Motor neuron (in vitro differentiated cells): ENCODE measurements at regions not wholly inside any gene's neighbourhood (a gene's known extent, or its start where the extent isn't known, plus 50 kb on each side); places are given as distances from the start of the nearest gene placed in this dataset.
A peak's percentile ranks its signal among the peaks of the same experiment; 100 is the strongest.

ENCODE experiments used
- ATAC-seq, 8 experiments: fragments of 200-7000 bp; cut with Tn5 transposase; replicated peaks in 6 of 8; 2 replicates each; pipeline ENCODE4 v1.8.0; 2021; ENCODE audit warnings: mild to moderate bottlenecking in 8 of 8, moderate library complexity in 8 of 8
- H3K27ac ChIP-seq, 2 donors: fragments of 250-450 bp; sonication (Bioruptor Pico); 2 replicates each; pipeline ENCODE4 v1.9.0; 2021; ENCODE audit warnings: antibody characterized with exemption in 2 of 2, mild to moderate bottlenecking in 2 of 2, moderate library complexity in 1 of 2
- H3K4me1 ChIP-seq, 2 donors: fragments of 250-450 bp; sonication (Bioruptor Pico); replicated peaks in 1 of 2; 2 replicates each; pipeline ENCODE4 v1.6.1; 2021; ENCODE audit warnings: antibody characterized with exemption in 2 of 2, mild to moderate bottlenecking in 2 of 2, moderate library complexity in 1 of 2
- H3K4me3 ChIP-seq, 5 donors: fragments of 250-450 bp; sonication (Bioruptor Pico); 2 replicates each; pipeline ENCODE4 v1.9.0; 2021; ENCODE audit warnings: antibody characterized with exemption in 5 of 5, mild to moderate bottlenecking in 5 of 5, moderate library complexity in 4 of 5
- WGBS, 10 experiments: fragments of 450-650 bp; shearing (Covaris generic); methylation state at CpG; one replicate each; pipeline ENCODE4 v1.0.0; 2022; 5-methylcytosine and 5-hydroxymethylcytosine counted together
- in situ Hi-C, 9 experiments: fragments of 400-800 bp; cut with MboI; loops; one replicate each; pipeline ENCODE4 v1.15.0; 2021; ENCODE audit warnings: low sequenced_read_pairs in 9 of 9, low pct_unique_long_range_greater_than_20kb in 2 of 9; ENCODE audit not compliant: unreplicated experiment in 9 of 9

DNA sequence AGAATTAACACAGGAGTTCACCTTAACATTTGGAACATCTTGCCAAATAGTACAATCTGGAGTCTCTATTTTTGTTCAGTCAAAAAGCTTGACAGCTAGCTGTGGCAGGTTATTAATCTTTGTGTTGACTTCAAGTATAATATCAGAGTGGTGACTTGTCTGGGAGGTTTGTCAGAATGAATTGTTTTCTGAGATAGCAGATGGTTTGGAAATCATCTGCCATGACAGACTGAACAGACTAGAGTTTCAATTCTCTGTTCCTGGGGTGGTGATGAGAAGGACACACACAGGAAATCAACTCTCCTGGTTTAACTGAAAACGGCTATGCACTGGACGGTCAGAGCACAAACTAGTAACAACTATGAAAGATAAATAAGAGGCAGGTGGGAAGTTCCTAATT is 203.3 kb upstream of the EMCN start:
- no peak for ATAC-seq
- 80 to 100% (median 92%) methylated on average over 1 to 2 of the region's 2 CpGs; no CpG with 5 or more reads in 4 of the 10 experiments for WGBS, 10 experiments
- H3K4me3 ChIP-seq, result no peak overlapping the region
- in situ Hi-C loops, result no loop called here
- no peaks in the 10 kb centered on the region for H3K4me1 ChIP-seq
- H3K27ac ChIP-seq, result no peak overlapping the region

DNA sequence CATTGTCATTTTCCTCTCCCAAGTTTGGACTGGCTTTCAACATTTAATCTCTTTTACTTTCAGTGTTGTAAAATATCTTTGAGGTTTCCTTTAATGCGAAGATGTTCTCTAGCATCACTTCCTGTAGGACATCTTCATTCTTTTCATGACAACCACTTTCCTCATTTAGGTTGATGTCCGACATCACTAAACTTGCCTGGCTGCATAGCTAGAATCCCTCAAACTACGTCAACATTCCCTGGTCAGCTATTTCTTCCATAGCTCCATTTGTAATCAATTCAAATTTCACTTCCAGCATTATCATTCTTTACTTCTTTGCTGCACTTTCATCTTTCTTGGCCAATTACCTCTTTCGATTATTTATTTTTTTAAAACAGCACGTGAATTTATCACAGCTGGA is 198.6 kb upstream of the EMCN start:
- in situ Hi-C loops, result no loop called here
- Histone ChIP-seq H3K27ac (no peak overlapping the region), H3K4me1 (no peaks in the 10 kb centered on the region), H3K4me3 (no peak overlapping the region)
- no peak for ATAC-seq
- WGBS, 10 experiments, result 72 to 100% (median 97%) methylated on average over 3 to 5 of the region's 5 CpGs

- 0 to 88% (median 56%) methylated on average over 1 to 4 of the region's 4 CpGs; no CpG with 5 or more reads in 1 of the 10 experiments for WGBS, 10 experiments
Observed at GRCh38 chr4:100708776-100709175, 191.0 kb upstream of the EMCN start.

GRCh38 chr4:100707786-100708185 is 190.0 kb upstream of the EMCN start:
- no peak for ATAC-seq
- in situ Hi-C loops, result no loop called here
- WGBS, 10 experiments, result 86 to 100% (median 95%) methylated on average over 1 of the region's 1 CpG; no CpG with 5 or more reads in 2 of the 10 experiments
- H3K4me3 ChIP-seq, result no peak overlapping the region
- no peak overlapping the region for H3K27ac ChIP-seq
- H3K4me1 ChIP-seq, result no peaks in the 10 kb centered on the region

More at GRCh38 chr4:100708776-100709175, 191.0 kb upstream of the EMCN start:
- in situ Hi-C loops, result no loop called here
- H3K4me1 ChIP-seq, result no peaks in the 10 kb centered on the region
- no peak overlapping the region for H3K27ac ChIP-seq
- no peak overlapping the region for H3K4me3 ChIP-seq
- ATAC-seq, result peak in 4 of 8 experiments; percentile 20 to 100 (median 98)

- Histone ChIP-seq H3K4me1 (no peaks in the 10 kb centered on the region), H3K4me3 (no peak overlapping the region), H3K27ac (no peak overlapping the region)
- 33 to 92% (median 79%) methylated on average over 2 to 4 of the region's 4 CpGs for WGBS, 10 experiments
- in situ Hi-C loops, result no loop called here
- ATAC-seq, result no peak
Observed at GRCh38 chr4:100696531-100696930, 178.7 kb upstream of the EMCN start.

DNA sequence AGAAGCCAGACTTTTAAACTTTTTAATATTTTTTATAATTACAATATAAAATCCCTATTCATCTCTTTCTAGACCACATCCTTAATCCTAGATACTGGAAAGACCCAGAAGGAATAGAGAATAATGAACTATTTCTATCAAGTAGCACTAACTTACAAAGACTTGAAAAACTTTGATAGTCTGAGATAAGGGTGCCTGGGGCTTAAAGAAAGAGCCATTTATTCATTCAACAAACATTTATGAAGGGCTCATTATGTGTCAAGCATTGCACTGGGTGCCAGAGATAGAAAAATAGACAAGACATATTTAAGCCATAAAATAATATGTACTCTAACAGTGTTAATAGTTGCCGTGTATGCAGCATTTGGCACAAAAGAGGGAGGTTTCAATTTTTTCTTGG is 178.0 kb upstream of the EMCN start:
- ATAC-seq, result no peak
- Histone ChIP-seq H3K27ac (no peak overlapping the region), H3K4me3 (no peak overlapping the region), H3K4me1 (no peaks in the 10 kb centered on the region)
- in situ Hi-C loops, result no loop called here
- 0 to 100% (median 89%) methylated on average over 1 of the region's 1 CpG; no CpG with 5 or more reads in 3 of the 10 experiments for WGBS, 10 experiments

GRCh38 chr4:100695039-100695654 is 177.3 kb upstream of the EMCN start:
- WGBS, 10 experiments, result 50 to 80% (median 70%) methylated on average over 2 to 3 of the region's 3 CpGs; no CpG with 5 or more reads in 1 of the 10 experiments
- ATAC-seq, result no peak
- H3K27ac ChIP-seq, result no peak overlapping the region
- no peaks in the 10 kb centered on the region for H3K4me1 ChIP-seq
- in situ Hi-C loops, result no loop called here
- no peak overlapping the region for H3K4me3 ChIP-seq

DNA sequence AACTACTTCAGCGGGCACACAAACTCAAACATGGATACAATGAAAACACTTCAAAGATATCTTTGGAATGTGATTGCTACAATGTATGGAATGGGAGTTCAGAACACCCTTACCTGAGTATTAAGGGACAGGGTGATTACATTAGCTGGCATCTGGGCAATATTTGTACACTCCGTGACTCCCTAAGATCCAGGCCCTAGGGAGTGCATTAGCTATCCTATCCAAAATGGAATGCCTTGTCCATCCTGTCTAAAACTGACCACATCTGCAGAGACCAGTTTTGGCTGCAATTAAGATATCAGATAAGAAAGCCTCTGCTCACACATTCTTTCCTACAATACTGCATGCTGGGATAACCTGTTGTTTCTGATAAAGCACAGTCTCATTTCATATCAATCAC is 176.6 kb upstream of the EMCN start:
- in situ Hi-C loops, result no loop called here
- no peak overlapping the region for H3K4me3 ChIP-seq
- H3K4me1 ChIP-seq, result no peaks in the 10 kb centered on the region
- WGBS, 10 experiments, result 83 to 100% (median 95%) methylated on average over 1 to 2 of the region's 2 CpGs; no CpG with 5 or more reads in 2 of the 10 experiments
- ATAC-seq, result no peak
- H3K27ac ChIP-seq, result no peak overlapping the region

DNA sequence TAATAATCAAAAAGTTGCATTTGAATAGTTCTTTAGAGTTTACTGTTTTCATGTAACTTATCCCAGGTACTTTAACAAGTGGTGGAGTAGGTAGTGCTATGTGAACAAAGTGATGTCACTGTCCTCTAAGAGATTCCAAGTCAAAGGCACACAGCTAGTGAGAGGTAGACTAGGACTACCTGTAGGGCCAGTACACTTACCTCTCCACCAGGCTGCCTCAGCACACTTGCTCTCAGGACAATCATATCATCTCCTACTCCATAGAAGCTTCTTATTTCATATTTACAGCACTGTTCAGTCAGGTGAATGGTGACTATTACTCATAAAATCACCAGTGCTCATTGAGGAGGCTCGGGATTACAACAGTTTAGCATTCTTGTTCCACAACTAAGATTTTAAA is 173.0 kb upstream of the EMCN start:
- 80 to 100% (median 100%) methylated on average over 1 of the region's 1 CpG; no CpG with 5 or more reads in 7 of the 10 experiments for WGBS, 10 experiments
- in situ Hi-C loops, result no loop called here
- Histone ChIP-seq H3K4me1 (no peaks in the 10 kb centered on the region), H3K4me3 (no peak overlapping the region), H3K27ac (no peak overlapping the region)
- ATAC-seq, result no peak

DNA sequence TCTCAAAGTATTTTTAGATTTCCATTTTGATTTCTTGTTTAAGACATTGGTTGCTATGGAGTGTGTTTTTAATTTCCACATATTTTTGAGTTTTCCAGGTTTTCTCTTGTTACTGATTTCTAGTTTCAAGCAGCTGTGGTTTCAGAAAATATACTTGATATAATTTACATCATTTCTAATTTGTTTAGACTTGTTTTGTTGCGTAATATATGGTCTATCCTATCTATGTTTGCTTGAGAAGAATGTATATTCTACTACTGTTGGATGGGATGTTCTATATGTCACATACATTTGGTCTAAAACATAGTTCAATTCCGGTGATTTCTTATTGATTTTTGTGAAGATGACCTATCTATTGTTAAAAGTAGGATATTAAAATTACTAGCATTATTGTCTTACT is 170.5 kb upstream of the EMCN start:
- in situ Hi-C loops, result no loop called here
- Histone ChIP-seq H3K4me3 (no peak overlapping the region), H3K27ac (no peak overlapping the region), H3K4me1 (no peaks in the 10 kb centered on the region)
- no peak for ATAC-seq
- 35 to 96% (median 80%) methylated on average over 2 of the region's 2 CpGs for WGBS, 10 experiments

- WGBS, 10 experiments, result 41 to 100% (median 88%) methylated on average over 1 to 12 of the region's 12 CpGs; no CpG with 5 or more reads in 2 of the 10 experiments
- Histone ChIP-seq H3K4me3 (no peak overlapping the region), H3K27ac (no peak overlapping the region), H3K4me1 (no peaks in the 10 kb centered on the region)
- ATAC-seq, result no peak
- in situ Hi-C loops, result no loop called here
Observed at GRCh38 chr4:100682477-100683218, 164.8 kb upstream of the EMCN start.

GRCh38 chr4:100681289-100681688 is 163.5 kb upstream of the EMCN start:
- no peak overlapping the region for H3K4me3 ChIP-seq
- H3K27ac ChIP-seq, result no peak overlapping the region
- no peak for ATAC-seq
- 70 to 100% (median 88%) methylated on average over 2 to 3 of the region's 3 CpGs for WGBS, 10 experiments
- in situ Hi-C loops, result no loop called here
- H3K4me1 ChIP-seq, result no peaks in the 10 kb centered on the region

- Histone ChIP-seq H3K4me3 (no peak overlapping the region), H3K27ac (no peak overlapping the region), H3K4me1 (no peaks in the 10 kb centered on the region)
- no peak for ATAC-seq
- WGBS, 10 experiments, result 30 to 88% (median 50%) methylated on average over 1 of the region's 1 CpG; no CpG with 5 or more reads in 3 of the 10 experiments
- in situ Hi-C loops, result no loop called here
Observed at GRCh38 chr4:100679926-100680325, 162.1 kb upstream of the EMCN start.

GRCh38 chr4:100674976-100675375 is 157.2 kb upstream of the EMCN start:
- H3K4me1 ChIP-seq, result no peaks in the 10 kb centered on the region
- ATAC-seq, result no peak
- 79 to 100% (median 92%) methylated on average over 1 to 3 of the region's 3 CpGs for WGBS, 10 experiments
- H3K4me3 ChIP-seq, result no peak overlapping the region
- no peak overlapping the region for H3K27ac ChIP-seq
- in situ Hi-C loops, result no loop called here
